ENCODE measurements at regions not wholly inside any gene's neighbourhood (a gene's known extent, or its start where the extent isn't known, plus 50 kb on each side); places are given as distances from the start of the nearest gene placed in this dataset.

- no peak for ATAC-seq
- TF ChIP-seq ZNF70 (CRISPR knock-in tag; IDR thresholded peaks at IDR 0.05) (no peak), CREB5 (CRISPR knock-in tag; IDR thresholded peaks at IDR 0.05; ENCODE audit: low read depth) (no peak), ARNTL (CRISPR knock-in tag; IDR thresholded peaks at IDR 0.05; ENCODE audit: borderline replicate concordance, low read depth) (no peak), BACH2 (CRISPR knock-in tag; IDR thresholded peaks at IDR 0.05; ENCODE audit: borderline replicate concordance) (no peak), ZNF8 (CRISPR knock-in tag; IDR thresholded peaks at IDR 0.05) (no peak), ZFP30 (CRISPR knock-in tag; IDR thresholded peaks at IDR 0.05) (no peak), TSHZ2 (CRISPR knock-in tag; IDR thresholded peaks at IDR 0.05) (no peak), GLIS3 (CRISPR knock-in tag; IDR thresholded peaks at IDR 0.05) (no peak), CSRNP3 (CRISPR knock-in tag; IDR thresholded peaks at IDR 0.05) (no peak), SNAI2 (CRISPR knock-in tag; IDR thresholded peaks at IDR 0.05) (no peak), RARB (CRISPR knock-in tag; IDR thresholded peaks at IDR 0.05) (no peak), CSDC2 (CRISPR knock-in tag; IDR thresholded peaks at IDR 0.05) (no peak)
Measured at GRCh38 chr18:22349966-22350365, 67.7 kb downstream of the CTAGE1 start.

- TF ChIP-seq ZFP3 (CRISPR knock-in tag; IDR thresholded peaks at IDR 0.05), result no peak
- no peak for TF ChIP-seq CREB5 (CRISPR knock-in tag; IDR thresholded peaks at IDR 0.05; ENCODE audit: low read depth)
- no peak for TF ChIP-seq ZFP30 (CRISPR knock-in tag; IDR thresholded peaks at IDR 0.05)
- no peak for TF ChIP-seq ARNTL (CRISPR knock-in tag; IDR thresholded peaks at IDR 0.05; ENCODE audit: borderline replicate concordance, low read depth)
- no peak for TF ChIP-seq GLIS3 (CRISPR knock-in tag; IDR thresholded peaks at IDR 0.05)
- no peak for TF ChIP-seq CSDC2 (CRISPR knock-in tag; IDR thresholded peaks at IDR 0.05)
- no peak for TF ChIP-seq TOX (CRISPR knock-in tag; IDR thresholded peaks at IDR 0.05; ENCODE audit: borderline replicate concordance)
- ATAC-seq, result no peak
Measured at GRCh38 chr18:22349317-22349898, 68.3 kb downstream of the CTAGE1 start.

- ATAC-seq, result no peak
- TF ChIP-seq OSR1 (CRISPR knock-in tag; IDR thresholded peaks at IDR 0.05) (no peak), BACH2 (CRISPR knock-in tag; IDR thresholded peaks at IDR 0.05; ENCODE audit: borderline replicate concordance) (no peak), CSDC2 (CRISPR knock-in tag; IDR thresholded peaks at IDR 0.05) (no peak), ZC3H10 (CRISPR knock-in tag; IDR thresholded peaks at IDR 0.05) (no peak), TOX (CRISPR knock-in tag; IDR thresholded peaks at IDR 0.05; ENCODE audit: borderline replicate concordance) (no peak), POU6F1 (CRISPR knock-in tag; IDR thresholded peaks at IDR 0.05; ENCODE audit: borderline replicate concordance, low read depth) (no peak), ARNTL (CRISPR knock-in tag; IDR thresholded peaks at IDR 0.05; ENCODE audit: borderline replicate concordance, low read depth) (no peak), ESRRG (CRISPR knock-in tag; IDR thresholded peaks at IDR 0.05) (no peak), PPARA (CRISPR knock-in tag; IDR thresholded peaks at IDR 0.05; ENCODE audit: borderline replicate concordance) (no peak), ZFP30 (CRISPR knock-in tag; IDR thresholded peaks at IDR 0.05) (no peak), TCF4 (CRISPR knock-in tag; IDR thresholded peaks at IDR 0.05; ENCODE audit: borderline replicate concordance) (no peak), RARB (CRISPR knock-in tag; IDR thresholded peaks at IDR 0.05) (no peak)
Measured at GRCh38 chr18:22348521-22349316, 69.0 kb downstream of the CTAGE1 start.
